Smooth muscle cell (in vitro differentiated cells): ENCODE measurements at regions not wholly inside any gene's neighbourhood (a gene's known extent, or its start where the extent isn't known, plus 50 kb on each side); places are given as distances from the start of the nearest gene placed in this dataset.

Source experiments
- DNase-seq: peaks from one replicate; lab custom pipeline; 2025; ENCODE audit not compliant: unreplicated experiment; lab: John Stamatoyannopoulos, UW
- H2AFZ ChIP-seq: fragments of 200-600 bp; sonication (generic); 2 replicates; pipeline ENCODE4 v1.6.0; 2016; ENCODE audit warnings: antibody characterized with exemption, low read depth, mild to moderate bottlenecking
- H3F3A ChIP-seq: fragments of 200-600 bp; sonication (generic); 2 replicates; pipeline ENCODE4 v1.6.0; 2017; ENCODE audit warnings: antibody characterized with exemption, low read depth
- H3K27ac ChIP-seq: fragments of 200-600 bp; sonication (generic); 2 replicates; pipeline ENCODE4 v1.5.1; 2016; ENCODE audit warnings: low read depth, mild to moderate bottlenecking
- H3K27me3 ChIP-seq: fragments of 200-600 bp; sonication (generic); 2 replicates; pipeline ENCODE4 v1.6.1; 2016; ENCODE audit warnings: low read depth, mild to moderate bottlenecking
- H3K36me3 ChIP-seq: fragments of 200-600 bp; sonication (generic); 2 replicates; pipeline ENCODE4 v1.5.1; 2016; ENCODE audit warnings: low read depth
- H3K4me1 ChIP-seq: fragments of 200-600 bp; sonication (generic); 2 replicates; pipeline ENCODE4 v1.5.1; 2016; ENCODE audit warnings: low read depth
- H3K4me2 ChIP-seq: fragments of 200-600 bp; sonication (generic); 2 replicates; pipeline ENCODE4 v1.6.0; 2016; ENCODE audit warnings: mild to moderate bottlenecking
- H3K4me3 ChIP-seq: fragments of 200-600 bp; sonication (generic); 2 replicates; pipeline ENCODE4 v1.5.1; 2016; ENCODE audit warnings: mild to moderate bottlenecking
- H3K79me2 ChIP-seq: fragments of 200-600 bp; sonication (generic); 2 replicates; pipeline ENCODE4 v1.6.0; 2016; ENCODE audit warnings: low read depth, mild to moderate bottlenecking
- H3K9ac ChIP-seq: fragments of 200-600 bp; sonication (generic); 2 replicates; pipeline ENCODE4 v1.6.0; 2016; ENCODE audit warnings: low read depth
- H3K9me3 ChIP-seq: fragments of 200-600 bp; sonication (generic); replicated peaks from 2 replicates; pipeline ENCODE4 v1.5.1; 2016; ENCODE audit warnings: low read depth
- H4K20me1 ChIP-seq: fragments of 200-600 bp; sonication (generic); 2 replicates; pipeline ENCODE4 v1.6.0; 2016; ENCODE audit warnings: low read depth
- CTCF ChIP-seq: fragments of 200-600 bp; sonication (generic); IDR thresholded peaks from 2 replicates; pipeline ENCODE4 v1.5.1; 2017; ENCODE audit warnings: borderline replicate concordance, mild to moderate bottlenecking, antibody characterized with exemption; ENCODE audit not compliant: insufficient read depth, poor library complexity, severe bottlenecking
- WGBS: methylation state at CpG from one replicate; pipeline ENCODE4 v1.1.7; 2016; ENCODE audit warnings: low lambda C conversion rate; 5-methylcytosine and 5-hydroxymethylcytosine counted together

- Histone ChIP-seq H3K79me2 (no peaks in the 10 kb centered on the region), H3K9ac (no peak overlapping the region), H3K4me1 (peaks cover 17% of the 10 kb centered on the region), H2AFZ (no peak overlapping the region), H3K9me3 (no peaks in the 10 kb centered on the region), H4K20me1 (no peaks in the 10 kb centered on the region), H3K27me3 (no peaks in the 10 kb centered on the region), H3K36me3 (no peaks in the 10 kb centered on the region), H3K4me3 (no peak overlapping the region), H3F3A (no peaks in the 10 kb centered on the region), H3K4me2 (peak overlapping the region; percentile 28), H3K27ac (peak overlapping the region; percentile 60)
- DNase-seq = no peak
- no peak for TF ChIP-seq CTCF
- 66% methylated on average over 3 of the region's 3 CpGs for WGBS
These were observed 168.0 kb upstream of the NR5A2 start for GRCh38 chr1:199859491-199859933.

- H3K4me3 ChIP-seq = no peak overlapping the region
- peaks cover 10% of the 10 kb centered on the region for H3K4me1 ChIP-seq
- no peak overlapping the region for H3K4me2 ChIP-seq
- no peak overlapping the region for H3K9ac ChIP-seq
- H3K79me2 ChIP-seq = no peaks in the 10 kb centered on the region
- no peaks in the 10 kb centered on the region for H3K36me3 ChIP-seq
- TF ChIP-seq CTCF = no peak
- DNase-seq = no peak
- no peaks in the 10 kb centered on the region for H3K9me3 ChIP-seq
- H3K27me3 ChIP-seq = no peaks in the 10 kb centered on the region
- no peaks in the 10 kb centered on the region for H4K20me1 ChIP-seq
- no peak overlapping the region for H3K27ac ChIP-seq
- 93% methylated on average over 3 of the region's 3 CpGs for WGBS
- no peak overlapping the region for H2AFZ ChIP-seq
- no peaks in the 10 kb centered on the region for H3F3A ChIP-seq
These were observed 166.3 kb upstream of the NR5A2 start for GRCh38 chr1:199861020-199861795.

- no peak overlapping the region for H3K27ac ChIP-seq
- no peaks in the 10 kb centered on the region for H3F3A ChIP-seq
- H3K36me3 ChIP-seq = no peaks in the 10 kb centered on the region
- no peak overlapping the region for H3K4me3 ChIP-seq
- TF ChIP-seq CTCF = no peak
- no peak for DNase-seq
- H3K27me3 ChIP-seq = no peaks in the 10 kb centered on the region
- no peak overlapping the region for H3K9ac ChIP-seq
- H3K79me2 ChIP-seq = no peaks in the 10 kb centered on the region
- no peaks in the 10 kb centered on the region for H4K20me1 ChIP-seq
- WGBS = 70% methylated on average over 2 of the region's 2 CpGs
- H3K4me2 ChIP-seq = no peak overlapping the region
- H3K9me3 ChIP-seq = no peaks in the 10 kb centered on the region
- H3K4me1 ChIP-seq = peaks cover 4% of the 10 kb centered on the region
- no peak overlapping the region for H2AFZ ChIP-seq
These were observed 165.5 kb upstream of the NR5A2 start for GRCh38 chr1:199862047-199862446.

- no peak overlapping the region for H3K4me2 ChIP-seq
- no peak overlapping the region for H3K4me3 ChIP-seq
- no peaks in the 10 kb centered on the region for H3K27me3 ChIP-seq
- H3K27ac ChIP-seq = no peak overlapping the region
- no peaks in the 10 kb centered on the region for H4K20me1 ChIP-seq
- no peaks in the 10 kb centered on the region for H3K36me3 ChIP-seq
- H3K4me1 ChIP-seq = peaks cover 4% of the 10 kb centered on the region
- H3K79me2 ChIP-seq = no peaks in the 10 kb centered on the region
- no peak for TF ChIP-seq CTCF
- no peaks in the 10 kb centered on the region for H3K9me3 ChIP-seq
- H3F3A ChIP-seq = no peaks in the 10 kb centered on the region
- H3K9ac ChIP-seq = no peak overlapping the region
- DNase-seq = no peak
- WGBS = 52% methylated on average over 5 of the region's 5 CpGs
- H2AFZ ChIP-seq = no peak overlapping the region
These were observed 161.3 kb upstream of the NR5A2 start for GRCh38 chr1:199866210-199866617.
